Kidney epithelial cell (primary cell): ENCODE measurements at regions not wholly inside any gene's neighbourhood (a gene's known extent, or its start where the extent isn't known, plus 50 kb on each side); places are given as distances from the start of the nearest gene placed in this dataset.

ENCODE experiments used
- DNase-seq: peaks from one replicate; pipeline ENCODE4 v3.0.0-alpha.2; 2010; ENCODE audit warnings: low read depth
- H3K27me3 ChIP-seq: 2 replicates; pipeline ENCODE4 v1.6.0; 2011; ENCODE audit warnings: low read length; ENCODE audit not compliant: control insufficient read depth, insufficient read depth
- H3K36me3 ChIP-seq: 2 replicates; pipeline ENCODE4 v1.5.1; 2011; ENCODE audit warnings: low read length; ENCODE audit not compliant: control insufficient read depth, insufficient read depth
- H3K4me3 ChIP-seq: 2 replicates; pipeline ENCODE4 v1.5.1; 2011; ENCODE audit warnings: low read depth, mild to moderate bottlenecking, control low read depth, low read length
- TF ChIP-seq, protein P1 (sequence below): IDR thresholded peaks from 2 replicates; pipeline ENCODE4 v1.5.1; 2011; ENCODE audit warnings: mild to moderate bottlenecking, moderate library complexity, low read length, control low read depth, inconsistent platforms; ENCODE audit not compliant: insufficient read depth, poor library complexity, severe bottlenecking

DNA sequence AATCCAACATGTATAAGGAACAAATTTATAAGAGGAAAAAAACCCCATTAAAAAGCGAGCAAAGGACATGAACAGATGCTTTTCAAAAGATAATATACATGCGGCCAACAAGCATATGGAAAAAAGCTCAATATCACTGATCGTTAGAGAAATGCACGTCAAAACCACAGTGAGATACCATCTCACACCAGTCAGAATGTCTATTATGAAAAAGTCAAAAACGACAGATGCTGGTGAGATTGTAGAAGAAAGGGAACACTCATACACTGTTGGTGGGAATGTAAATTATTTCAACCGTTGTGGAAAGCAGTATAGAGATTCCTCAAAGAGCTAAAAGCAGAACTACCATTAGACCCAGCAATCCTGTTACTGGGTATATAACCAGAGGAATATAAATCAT, 465.4 kb downstream of the TMA16 start:
- Histone ChIP-seq H3K4me3 (no peak overlapping the region), H3K27me3 (no peaks in the 10 kb centered on the region), H3K36me3 (no peaks in the 10 kb centered on the region)
- TF ChIP-seq, protein P1, sequence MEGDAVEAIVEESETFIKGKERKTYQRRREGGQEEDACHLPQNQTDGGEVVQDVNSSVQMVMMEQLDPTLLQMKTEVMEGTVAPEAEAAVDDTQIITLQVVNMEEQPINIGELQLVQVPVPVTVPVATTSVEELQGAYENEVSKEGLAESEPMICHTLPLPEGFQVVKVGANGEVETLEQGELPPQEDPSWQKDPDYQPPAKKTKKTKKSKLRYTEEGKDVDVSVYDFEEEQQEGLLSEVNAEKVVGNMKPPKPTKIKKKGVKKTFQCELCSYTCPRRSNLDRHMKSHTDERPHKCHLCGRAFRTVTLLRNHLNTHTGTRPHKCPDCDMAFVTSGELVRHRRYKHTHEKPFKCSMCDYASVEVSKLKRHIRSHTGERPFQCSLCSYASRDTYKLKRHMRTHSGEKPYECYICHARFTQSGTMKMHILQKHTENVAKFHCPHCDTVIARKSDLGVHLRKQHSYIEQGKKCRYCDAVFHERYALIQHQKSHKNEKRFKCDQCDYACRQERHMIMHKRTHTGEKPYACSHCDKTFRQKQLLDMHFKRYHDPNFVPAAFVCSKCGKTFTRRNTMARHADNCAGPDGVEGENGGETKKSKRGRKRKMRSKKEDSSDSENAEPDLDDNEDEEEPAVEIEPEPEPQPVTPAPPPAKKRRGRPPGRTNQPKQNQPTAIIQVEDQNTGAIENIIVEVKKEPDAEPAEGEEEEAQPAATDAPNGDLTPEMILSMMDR: no peak
- no peak for DNase-seq

DNA sequence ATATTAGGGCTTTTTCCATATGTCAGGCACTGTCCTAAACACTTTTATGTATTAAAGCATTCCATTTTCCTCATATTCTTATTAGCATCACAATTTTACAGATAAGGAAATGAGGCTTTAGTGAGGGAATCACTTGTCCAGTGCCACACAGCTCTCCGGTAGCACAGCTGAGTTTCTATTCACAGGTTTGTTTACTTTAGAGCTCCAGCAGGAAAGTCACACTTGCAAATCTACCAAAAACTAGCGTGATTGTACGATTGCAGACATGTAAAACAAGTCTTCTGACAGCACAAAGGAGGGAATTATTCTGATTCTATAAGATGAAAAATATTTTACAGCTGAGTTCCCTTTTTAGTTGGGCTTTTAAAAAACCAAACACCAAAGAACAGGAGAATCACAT, 472.1 kb downstream of the TMA16 start:
- no peak overlapping the region for H3K4me3 ChIP-seq
- H3K27me3 ChIP-seq: no peaks in the 10 kb centered on the region
- H3K36me3 ChIP-seq: no peaks in the 10 kb centered on the region
- TF ChIP-seq, protein P1: no peak
- DNase-seq: no peak

GRCh38 chr4:163967263-163967662, 472.8 kb downstream of the TMA16 start:
- Histone ChIP-seq H3K36me3 (no peaks in the 10 kb centered on the region), H3K4me3 (no peak overlapping the region), H3K27me3 (no peaks in the 10 kb centered on the region)
- no peak for DNase-seq
- TF ChIP-seq, protein P1: no peak

DNA sequence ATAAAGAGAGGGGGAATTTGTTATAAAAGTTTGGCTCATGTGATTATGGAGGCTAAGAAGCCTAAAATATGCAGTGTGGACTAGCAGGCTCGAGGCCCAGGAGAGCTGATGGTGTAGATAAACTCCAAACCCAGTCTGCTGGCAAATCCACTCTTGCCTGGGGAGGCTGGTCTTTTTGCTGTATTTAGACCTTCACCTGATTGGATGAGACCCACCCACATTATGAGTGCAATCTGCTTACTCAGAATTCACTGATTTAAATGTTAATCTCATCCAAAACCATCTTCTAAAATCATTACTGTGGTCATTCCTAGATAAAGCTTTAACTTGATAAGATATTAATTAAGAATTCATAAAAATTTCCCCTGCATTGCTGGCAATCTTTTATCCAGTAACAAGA, 473.2 kb downstream of the TMA16 start:
- Histone ChIP-seq H3K27me3 (no peaks in the 10 kb centered on the region), H3K36me3 (no peaks in the 10 kb centered on the region), H3K4me3 (no peak overlapping the region)
- DNase-seq: no peak
- TF ChIP-seq, protein P1: no peak

- Histone ChIP-seq H3K27me3 (no peaks in the 10 kb centered on the region), H3K4me3 (no peak overlapping the region), H3K36me3 (no peaks in the 10 kb centered on the region)
- TF ChIP-seq, protein P1: no peak
- DNase-seq: no peak
Measured at GRCh38 chr4:163969291-163969690, 474.8 kb downstream of the TMA16 start.

DNA sequence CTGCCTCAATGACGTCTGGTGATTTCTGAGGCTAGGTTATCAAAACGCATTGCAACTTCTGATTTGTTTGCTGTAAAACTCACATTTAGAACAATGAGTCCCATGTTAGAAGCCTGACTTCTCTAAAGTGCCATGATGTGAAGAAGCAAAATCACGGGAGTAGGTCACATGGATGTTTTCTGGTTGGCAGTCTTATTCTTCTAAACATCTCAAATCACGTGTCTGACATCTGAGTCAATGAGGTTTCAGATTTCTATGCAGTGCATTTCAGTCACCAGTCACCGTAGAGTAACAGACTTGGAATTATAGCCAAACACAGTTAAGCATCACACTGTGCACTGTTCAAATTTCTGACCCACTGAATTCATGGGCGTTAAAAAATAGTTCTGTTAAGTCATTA, 482.1 kb downstream of the TMA16 start:
- Histone ChIP-seq H3K36me3 (no peaks in the 10 kb centered on the region), H3K27me3 (no peaks in the 10 kb centered on the region), H3K4me3 (no peak overlapping the region)
- TF ChIP-seq, protein P1: no peak
- no peak for DNase-seq
